GM21367 (cell line): ENCODE measurements at regions not wholly inside any gene's neighbourhood (a gene's known extent, or its start where the extent isn't known, plus 50 kb on each side); places are given as distances from the start of the nearest gene placed in this dataset.

Source experiments
- ATAC-seq: cut with Tn5 transposase; IDR thresholded peaks from one replicate; pipeline ENCODE4 v1.9.1; 2021; ENCODE audit not compliant: unreplicated experiment

DNA sequence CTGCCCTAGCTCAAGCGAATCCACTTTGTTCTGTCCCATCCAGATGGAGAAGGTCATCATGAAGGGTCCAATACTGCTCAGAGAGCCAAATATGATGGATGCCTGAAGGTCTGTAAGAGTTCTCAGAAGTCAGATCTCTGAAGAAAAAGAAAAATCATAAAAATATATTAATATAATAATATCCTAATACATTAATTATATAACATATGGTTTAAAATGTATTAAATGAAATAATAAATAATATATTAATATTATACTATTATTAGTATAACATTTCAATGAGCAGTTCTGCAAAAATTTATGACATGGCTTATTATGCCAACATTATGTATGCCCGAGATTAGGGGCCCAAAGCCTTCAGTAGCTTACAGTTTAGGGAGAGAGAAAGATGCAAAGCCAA is 78.2 kb upstream of the GPR12 start:
- no peak for ATAC-seq

DNA sequence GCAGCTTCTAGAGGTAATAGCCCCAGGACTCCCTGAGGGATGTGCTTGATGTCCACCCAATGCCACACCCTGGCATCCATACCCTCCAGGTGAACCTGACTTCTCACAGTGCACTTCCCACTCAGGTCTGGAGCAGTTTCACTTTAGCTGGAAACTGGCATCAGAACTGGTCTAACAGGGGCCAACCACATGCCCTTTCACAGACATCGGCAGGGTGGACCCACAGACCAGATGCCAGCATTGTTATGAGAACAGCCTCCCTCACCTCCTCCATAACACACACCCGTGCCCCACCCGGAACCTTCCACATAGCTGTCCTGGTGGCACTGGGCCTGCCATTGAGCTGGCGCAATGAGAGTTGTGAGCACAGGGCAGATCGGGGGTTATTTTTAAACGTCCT is 77.4 kb upstream of the GPR12 start:
- ATAC-seq = no peak

DNA sequence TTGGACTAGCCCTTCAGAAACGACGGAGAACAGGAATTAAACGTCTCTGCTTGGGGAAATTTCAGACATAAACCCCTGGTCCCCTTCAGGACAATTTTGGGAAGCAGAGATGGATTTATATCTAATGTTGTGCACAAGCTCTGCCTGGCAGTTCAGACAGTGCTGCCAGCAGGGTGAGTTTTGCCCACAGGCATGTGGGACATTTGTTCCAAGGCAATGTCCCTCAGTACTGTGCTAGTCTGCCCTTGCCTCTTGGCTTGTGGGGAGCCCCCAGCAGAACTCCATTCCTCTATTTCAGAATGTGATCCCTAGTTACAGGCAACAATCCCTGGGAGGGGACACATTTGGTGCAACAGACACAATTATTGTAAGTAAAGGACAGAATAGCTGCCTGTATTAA is 76.5 kb upstream of the GPR12 start:
- ATAC-seq = no peak

DNA sequence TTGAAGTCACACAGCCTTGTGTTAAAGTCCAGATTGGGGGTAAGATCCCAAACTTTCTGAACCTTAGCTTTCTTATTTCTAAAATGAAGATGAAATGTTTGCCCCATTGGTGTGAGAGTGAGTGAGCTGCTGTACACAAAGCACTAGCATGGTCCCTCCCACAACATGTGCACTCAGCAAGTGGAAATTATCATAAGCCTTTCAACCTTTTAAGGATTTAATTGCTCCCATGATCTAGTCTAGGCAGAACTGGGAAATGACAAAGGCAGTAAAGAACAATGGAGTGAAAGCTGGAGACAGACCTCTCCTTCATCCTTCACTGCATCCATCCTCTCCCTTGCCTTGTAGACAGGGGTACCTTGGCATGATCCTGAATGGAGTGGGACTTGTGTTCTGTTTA is 76.0 kb upstream of the GPR12 start:
- ATAC-seq = no peak

DNA sequence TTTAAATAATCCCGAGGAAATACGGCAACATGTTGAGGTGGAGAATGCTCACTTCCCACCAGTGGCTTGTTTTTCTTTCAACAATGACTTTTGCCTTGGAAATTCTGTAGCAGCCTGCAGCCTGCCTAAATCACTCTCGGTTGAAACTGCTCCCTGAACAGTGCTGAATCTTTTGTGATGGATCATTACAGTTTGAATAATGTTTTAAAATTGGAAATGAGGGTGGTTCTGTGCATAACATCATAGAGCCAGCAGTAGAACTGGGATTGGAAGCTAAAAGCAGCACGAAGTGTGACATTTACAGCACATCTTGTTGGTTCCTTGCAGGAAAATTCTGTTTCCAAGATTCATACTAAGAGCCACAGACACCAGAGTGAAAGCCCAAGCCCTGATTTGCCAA is 74.1 kb upstream of the GPR12 start:
- ATAC-seq = no peak

DNA sequence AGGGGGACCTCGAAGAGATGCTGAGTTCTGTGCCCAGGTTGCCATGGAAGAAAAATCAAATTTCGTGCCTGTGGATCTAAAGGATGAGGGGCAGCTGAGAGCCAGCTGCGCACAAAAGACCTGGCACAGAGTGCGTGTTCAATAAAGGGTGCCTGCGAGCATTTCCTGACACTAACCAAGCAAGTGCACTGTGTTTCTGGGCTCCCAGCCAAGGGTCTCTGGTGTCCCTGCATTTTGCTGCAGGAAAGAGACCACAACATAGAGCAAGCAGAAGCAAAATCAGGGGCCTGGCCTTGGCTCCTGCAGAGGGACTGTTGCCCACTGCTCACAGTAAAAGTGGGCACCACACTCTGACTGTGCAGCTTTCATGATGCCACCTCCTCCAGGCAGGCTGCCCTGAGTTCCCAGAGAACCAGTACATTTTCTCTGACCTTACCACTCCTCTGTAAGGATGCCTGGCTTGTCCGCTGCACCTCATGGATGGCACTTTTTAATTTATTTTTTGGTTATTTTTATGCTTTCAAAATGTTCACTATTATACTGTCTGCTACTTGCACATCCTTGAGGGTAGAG is 70.8 kb upstream of the GPR12 start:
- no peak for ATAC-seq

DNA sequence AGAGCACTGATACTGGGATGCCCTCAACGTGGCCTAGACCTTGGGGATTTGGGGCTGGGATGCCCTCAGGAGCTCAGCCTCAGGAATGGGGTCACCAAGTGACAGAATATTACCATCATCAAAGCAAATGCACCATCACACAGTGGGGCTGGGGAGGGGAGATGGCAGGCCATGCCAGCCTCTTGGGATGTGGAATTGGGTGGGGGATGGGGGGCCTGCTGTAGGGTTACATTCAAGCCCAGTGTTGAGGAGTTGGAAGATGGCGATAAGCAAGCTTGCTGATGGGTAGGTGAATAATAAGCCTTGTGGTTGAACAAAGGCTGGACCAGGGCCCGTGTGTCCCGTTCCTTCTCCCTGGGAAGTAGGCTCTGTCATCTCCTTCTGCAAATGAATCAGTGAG is 69.1 kb upstream of the GPR12 start:
- ATAC-seq = no peak

DNA sequence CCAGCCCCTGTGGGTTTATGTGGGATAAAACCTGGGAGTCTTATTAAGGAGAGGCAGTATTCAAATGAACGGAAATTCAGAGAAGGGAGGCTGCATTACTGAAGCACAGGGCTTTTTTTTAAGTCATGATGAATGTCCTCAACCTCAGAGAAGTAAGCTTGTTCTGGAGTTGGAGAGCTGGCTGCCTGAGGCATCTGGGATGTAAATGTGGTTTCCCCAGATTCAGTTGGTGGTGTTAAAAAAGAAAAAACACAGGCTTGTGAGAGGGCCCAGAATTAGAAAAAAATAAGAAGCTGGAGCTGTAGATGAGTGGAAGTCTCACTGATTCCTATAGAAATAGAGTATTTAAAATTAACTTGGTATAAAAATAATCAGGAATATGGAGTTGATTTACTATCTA is 64.0 kb upstream of the GPR12 start:
- no peak for ATAC-seq

DNA sequence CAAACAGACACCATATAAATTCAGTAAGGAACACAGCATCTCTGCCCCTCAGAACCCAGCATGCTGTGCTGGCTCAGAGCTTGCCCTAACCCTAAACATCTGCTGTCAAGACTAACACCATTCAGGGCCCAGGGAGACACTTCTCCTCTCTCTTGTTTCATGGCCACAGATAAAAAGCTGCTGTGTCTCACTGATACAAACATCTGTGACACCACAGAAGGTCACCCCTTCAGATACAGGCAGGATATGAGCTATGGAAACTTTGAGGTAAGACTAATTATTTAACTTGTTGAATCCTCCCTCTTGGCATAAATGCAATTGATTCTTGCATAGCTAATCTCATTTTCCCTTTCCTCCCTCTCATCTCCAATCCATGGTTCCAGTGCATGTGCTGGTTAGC is 61.6 kb upstream of the GPR12 start:
- no peak for ATAC-seq

DNA sequence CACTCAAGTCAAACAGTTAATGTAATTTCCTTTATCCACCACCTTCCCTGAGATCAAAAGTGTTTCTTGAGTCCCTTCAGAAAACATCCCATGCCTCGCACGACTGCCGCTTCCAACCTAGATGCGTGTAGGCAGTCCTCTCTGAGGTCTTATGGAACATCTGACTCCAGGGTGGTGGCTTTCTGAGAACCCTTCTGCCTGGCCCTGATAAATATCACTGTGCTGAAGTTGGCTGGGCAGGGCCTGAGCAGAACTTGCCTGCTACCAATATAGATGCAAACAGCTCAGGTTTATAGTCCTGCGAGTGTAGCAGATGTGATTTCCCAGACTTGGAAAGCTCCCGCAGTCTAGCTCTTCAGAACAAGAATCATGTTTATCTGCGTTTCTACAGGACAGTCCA is 61.1 kb upstream of the GPR12 start:
- ATAC-seq = no peak

DNA sequence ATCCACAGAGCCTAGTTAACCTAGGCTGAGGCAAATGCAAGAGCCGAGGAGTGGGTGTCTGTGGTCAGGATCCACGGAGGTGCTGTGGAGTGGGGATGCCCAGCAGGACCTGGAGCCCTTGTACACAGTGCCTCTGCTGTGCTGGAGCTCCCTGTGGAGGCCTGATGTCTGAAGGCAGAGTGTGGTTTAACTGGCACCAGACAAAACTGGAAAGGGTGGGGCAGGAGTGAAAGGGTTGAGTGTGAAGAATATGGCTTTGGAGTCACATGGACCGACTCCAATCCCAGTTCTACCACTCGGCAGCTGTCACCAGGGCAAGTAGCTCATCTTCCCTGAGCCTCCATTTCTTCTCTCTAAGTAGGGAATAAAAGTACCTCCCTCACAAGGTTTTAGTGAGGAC is 60.3 kb upstream of the GPR12 start:
- no peak for ATAC-seq

DNA sequence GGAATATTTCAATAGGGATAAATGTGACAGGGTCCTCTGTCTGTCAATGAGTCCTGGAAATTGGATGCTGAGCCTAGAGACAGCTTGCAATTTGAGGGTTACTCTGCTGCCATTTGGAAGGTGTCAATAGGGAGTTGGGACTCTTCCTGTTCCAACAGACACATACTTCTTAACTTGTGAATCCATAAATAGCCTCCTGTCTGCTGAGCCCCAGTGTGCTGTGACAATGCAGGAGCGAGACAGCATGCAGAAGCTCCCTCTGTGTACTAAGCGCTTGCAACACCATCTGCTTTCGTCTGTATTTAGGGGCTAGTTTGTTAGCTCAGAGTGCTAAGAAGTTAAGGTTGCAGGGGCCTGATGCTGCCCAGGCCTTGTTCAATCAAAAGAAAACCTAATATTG is 58.5 kb upstream of the GPR12 start:
- no peak for ATAC-seq

DNA sequence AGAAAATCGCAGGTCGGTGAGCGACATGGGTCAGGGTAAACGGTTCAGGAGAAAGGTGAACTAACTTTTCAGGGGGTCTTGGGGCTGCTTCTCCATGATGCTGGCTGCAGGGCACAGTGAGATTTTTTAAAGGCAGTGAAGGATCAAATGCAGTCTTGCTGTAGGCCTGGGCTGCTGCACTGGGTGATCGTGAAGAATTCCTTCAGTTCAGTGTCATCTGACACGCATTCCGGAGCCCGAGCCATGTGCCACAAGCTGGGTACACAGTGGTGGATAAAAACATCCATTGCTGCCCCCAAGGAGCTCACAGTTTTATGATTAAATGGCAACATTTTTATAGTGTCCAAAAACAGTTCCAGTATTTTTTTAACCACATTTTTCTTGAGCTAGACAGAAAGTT is 56.3 kb upstream of the GPR12 start:
- ATAC-seq = no peak

DNA sequence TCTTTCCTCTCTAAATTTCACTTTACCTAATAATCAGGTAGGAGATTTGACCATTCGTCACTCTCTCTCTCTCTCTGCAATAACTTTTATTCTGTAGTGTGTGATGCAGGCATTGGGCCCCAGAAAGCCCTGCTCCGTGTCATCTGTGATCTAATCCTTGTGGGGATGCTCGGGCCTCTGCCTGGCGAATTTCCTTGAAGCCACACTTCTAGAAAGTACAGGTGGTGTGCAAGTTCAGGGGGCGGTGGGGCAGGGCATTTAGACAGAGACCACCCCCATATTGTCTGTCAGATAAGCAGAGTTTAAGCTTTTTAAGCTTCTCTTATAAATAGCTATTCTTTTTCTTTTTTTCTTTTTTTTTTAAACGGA is 53.4 kb upstream of the GPR12 start:
- no peak for ATAC-seq

DNA sequence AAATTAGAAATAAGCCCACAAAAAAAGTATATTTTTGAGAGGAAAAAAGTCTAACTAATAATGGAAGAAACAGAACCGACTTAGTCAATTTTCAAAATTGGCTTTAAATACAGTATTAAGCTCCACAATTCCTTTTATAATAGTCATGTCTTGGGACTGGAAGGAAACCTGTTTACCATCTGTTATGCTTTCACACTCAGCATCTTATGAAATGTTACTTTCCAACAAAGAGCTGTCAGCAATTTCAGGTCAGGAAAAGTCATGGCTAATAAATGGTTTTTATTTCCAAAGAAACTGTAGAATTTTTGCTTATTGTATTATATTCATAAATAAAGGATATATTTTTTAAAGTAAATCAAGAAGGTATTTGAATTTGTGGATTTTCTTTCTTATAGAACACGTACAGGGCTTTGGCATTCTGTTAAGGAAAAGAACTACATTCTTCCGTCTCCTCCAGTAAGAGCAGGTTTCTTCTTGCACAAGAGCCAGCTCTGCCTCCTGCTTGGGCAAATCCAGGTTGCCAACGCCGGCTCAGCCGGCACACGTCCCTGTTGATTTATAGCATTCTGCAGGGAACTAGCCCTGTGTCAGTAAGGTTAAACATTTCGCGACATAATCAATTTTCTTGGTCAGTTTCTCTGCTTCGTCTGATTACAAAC is 52.9 kb upstream of the GPR12 start:
- ATAC-seq = no peak

DNA sequence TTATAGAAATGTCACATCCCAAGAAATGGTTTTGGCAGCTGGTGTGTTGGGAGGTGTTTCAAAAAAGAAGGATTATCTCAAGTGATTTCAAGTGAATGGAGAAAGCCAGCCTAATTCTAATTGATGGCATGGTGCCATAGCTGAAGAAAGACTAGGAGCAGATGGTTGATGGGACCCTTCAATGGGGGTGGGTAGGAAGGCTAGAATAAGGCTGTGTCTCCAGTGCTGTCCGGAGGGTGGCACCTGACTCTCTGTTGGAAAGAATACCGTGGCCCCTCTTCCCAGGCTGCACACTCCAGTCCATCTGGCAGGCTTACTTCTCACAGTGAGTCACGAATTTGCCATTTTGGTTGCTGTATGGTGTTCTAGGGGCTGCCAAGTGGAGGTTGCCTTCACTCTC is 51.0 kb upstream of the GPR12 start:
- ATAC-seq = no peak
